Mammary epithelial cell (primary cell): ENCODE measurements at regions not wholly inside any gene's neighbourhood (a gene's known extent, or its start where the extent isn't known, plus 50 kb on each side); places are given as distances from the start of the nearest gene placed in this dataset.
A peak's percentile ranks its signal among the peaks of the same experiment; 100 is the strongest.

ENCODE experiments used
- EZH2 ChIP-seq: IDR thresholded peaks from 2 replicates; pipeline ENCODE4 v1.6.1; 2012; ENCODE audit warnings: low read length, inconsistent platforms, borderline replicate concordance
- TF ChIP-seq, protein P1 (sequence below), 2 donors: IDR thresholded peaks in 1 of 2; conservative IDR thresholded peaks in 1 of 2; 2 replicates each; pipeline ENCODE4 v1.5.1; 2011 to 2012; ENCODE audit warnings: inconsistent platforms in 2 of 2, low read length in 2 of 2, mild to moderate bottlenecking in 2 of 2, control low read depth in 1 of 2, low read depth in 1 of 2; ENCODE audit not compliant: insufficient read depth in 1 of 2; ENCODE audit errors: extremely low read depth in 1 of 2

DNA sequence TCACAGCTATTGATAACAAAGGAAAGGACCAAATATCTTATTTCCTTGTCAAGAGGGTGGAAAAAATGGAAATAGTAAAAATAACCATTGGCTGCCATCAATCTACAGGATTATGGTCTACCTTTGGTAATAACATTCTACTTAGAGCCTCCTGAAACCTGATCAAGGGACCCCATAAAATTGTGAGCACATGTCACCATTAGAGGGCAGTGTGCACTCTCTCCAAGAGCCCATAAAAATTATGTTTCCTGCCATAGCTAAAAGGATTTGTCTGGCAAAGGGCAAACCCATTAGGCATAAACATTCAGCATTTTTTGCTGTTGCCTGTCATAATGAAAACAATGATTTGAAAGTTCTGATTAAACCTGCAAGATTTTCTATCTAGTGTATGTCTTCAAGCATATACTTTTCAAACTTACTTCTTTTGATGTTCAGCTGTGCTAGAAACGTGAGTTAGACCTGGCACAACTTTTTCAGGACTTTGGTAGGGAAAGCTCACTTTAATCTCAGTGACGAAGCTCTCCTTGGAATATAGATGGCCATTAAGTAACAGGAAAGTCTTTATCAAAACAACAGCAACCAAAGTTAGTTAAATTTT is 120.7 kb upstream of the ZFP64 start:
- TF ChIP-seq EZH2 = no peak
- TF ChIP-seq, protein P1, sequence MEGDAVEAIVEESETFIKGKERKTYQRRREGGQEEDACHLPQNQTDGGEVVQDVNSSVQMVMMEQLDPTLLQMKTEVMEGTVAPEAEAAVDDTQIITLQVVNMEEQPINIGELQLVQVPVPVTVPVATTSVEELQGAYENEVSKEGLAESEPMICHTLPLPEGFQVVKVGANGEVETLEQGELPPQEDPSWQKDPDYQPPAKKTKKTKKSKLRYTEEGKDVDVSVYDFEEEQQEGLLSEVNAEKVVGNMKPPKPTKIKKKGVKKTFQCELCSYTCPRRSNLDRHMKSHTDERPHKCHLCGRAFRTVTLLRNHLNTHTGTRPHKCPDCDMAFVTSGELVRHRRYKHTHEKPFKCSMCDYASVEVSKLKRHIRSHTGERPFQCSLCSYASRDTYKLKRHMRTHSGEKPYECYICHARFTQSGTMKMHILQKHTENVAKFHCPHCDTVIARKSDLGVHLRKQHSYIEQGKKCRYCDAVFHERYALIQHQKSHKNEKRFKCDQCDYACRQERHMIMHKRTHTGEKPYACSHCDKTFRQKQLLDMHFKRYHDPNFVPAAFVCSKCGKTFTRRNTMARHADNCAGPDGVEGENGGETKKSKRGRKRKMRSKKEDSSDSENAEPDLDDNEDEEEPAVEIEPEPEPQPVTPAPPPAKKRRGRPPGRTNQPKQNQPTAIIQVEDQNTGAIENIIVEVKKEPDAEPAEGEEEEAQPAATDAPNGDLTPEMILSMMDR (conservative IDR thresholded peaks at IDR 0.05 in 1 of 2, IDR thresholded peaks at IDR 0.05 in 1 of 2; ENCODE audit: extremely low read depth in 1 of 2, insufficient read depth in 1 of 2, low read depth in 1 of 2, low read length in 2 of 2) = peak; percentile 73 to 80
